ENCODE measurements at regions not wholly inside any gene's neighbourhood (a gene's known extent, or its start where the extent isn't known, plus 50 kb on each side); places are given as distances from the start of the nearest gene placed in this dataset.

GRCh38 chr2:173656086-173656485, 301.4 kb downstream of the CDCA7 start:
- Histone ChIP-seq H3K4me1 (no peaks in the 10 kb centered on the region), H3K27me3 (no peaks in the 10 kb centered on the region), H3K9ac (ENCODE audit: low read depth in 2 of 2, low read length in 2 of 2) (no peak overlapping the region), H3K36me3 (no peaks in the 10 kb centered on the region), H3K9me3 (no peaks in the 10 kb centered on the region), H3K4me3 (no peak overlapping the region), H3K27ac (no peak overlapping the region)
- intact Hi-C loops (cut with DNase I) = no loop called here
- DNase-seq = no peak
- TF ChIP-seq, protein P1, sequence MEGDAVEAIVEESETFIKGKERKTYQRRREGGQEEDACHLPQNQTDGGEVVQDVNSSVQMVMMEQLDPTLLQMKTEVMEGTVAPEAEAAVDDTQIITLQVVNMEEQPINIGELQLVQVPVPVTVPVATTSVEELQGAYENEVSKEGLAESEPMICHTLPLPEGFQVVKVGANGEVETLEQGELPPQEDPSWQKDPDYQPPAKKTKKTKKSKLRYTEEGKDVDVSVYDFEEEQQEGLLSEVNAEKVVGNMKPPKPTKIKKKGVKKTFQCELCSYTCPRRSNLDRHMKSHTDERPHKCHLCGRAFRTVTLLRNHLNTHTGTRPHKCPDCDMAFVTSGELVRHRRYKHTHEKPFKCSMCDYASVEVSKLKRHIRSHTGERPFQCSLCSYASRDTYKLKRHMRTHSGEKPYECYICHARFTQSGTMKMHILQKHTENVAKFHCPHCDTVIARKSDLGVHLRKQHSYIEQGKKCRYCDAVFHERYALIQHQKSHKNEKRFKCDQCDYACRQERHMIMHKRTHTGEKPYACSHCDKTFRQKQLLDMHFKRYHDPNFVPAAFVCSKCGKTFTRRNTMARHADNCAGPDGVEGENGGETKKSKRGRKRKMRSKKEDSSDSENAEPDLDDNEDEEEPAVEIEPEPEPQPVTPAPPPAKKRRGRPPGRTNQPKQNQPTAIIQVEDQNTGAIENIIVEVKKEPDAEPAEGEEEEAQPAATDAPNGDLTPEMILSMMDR (IDR thresholded peaks at IDR 0.05) = no peak

GRCh38 chr2:173657996-173658717, 303.5 kb downstream of the CDCA7 start:
- H3K27ac ChIP-seq = no peak overlapping the region
- H3K9me3 ChIP-seq = no peaks in the 10 kb centered on the region
- no peaks in the 10 kb centered on the region for H3K4me1 ChIP-seq
- no peak for DNase-seq
- no peaks in the 10 kb centered on the region for H3K27me3 ChIP-seq
- H3K9ac ChIP-seq (ENCODE audit: low read depth in 2 of 2, low read length in 2 of 2) = no peak overlapping the region
- TF ChIP-seq, protein P1 (IDR thresholded peaks at IDR 0.05) = no peak
- intact Hi-C loops (cut with DNase I) = no loop called here
- no peak overlapping the region for H3K4me3 ChIP-seq
- H3K36me3 ChIP-seq = no peaks in the 10 kb centered on the region

GRCh38 chr2:173658946-173659371, 304.3 kb downstream of the CDCA7 start:
- no peak for DNase-seq
- no peak overlapping the region for H3K9ac ChIP-seq (ENCODE audit: low read depth in 2 of 2, low read length in 2 of 2)

DNA sequence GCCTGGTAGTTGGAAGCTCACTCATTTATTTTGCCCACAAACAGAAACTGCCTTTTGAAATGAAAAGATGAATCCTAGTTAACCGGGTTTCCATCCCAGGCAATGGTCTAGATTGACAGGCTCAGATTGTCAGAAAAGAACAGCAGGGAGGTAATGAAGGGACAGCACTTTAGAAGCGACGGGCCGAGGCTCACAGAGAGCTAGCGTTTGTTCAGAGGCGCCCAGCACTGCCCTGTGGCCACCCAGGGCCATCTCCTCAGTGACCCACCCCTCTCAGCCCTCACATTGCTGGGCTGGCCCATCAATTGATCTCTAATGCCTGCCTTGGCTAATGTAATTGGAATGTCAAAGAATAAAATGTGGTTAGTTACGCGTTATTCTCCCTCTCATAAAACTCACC, 304.8 kb downstream of the CDCA7 start:
- no peak for DNase-seq
- no peaks in the 10 kb centered on the region for H3K36me3 ChIP-seq
- H3K4me1 ChIP-seq = no peaks in the 10 kb centered on the region
- no peak overlapping the region for H3K9ac ChIP-seq (ENCODE audit: low read depth in 2 of 2, low read length in 2 of 2)
- H3K27me3 ChIP-seq = no peaks in the 10 kb centered on the region
- intact Hi-C loops (cut with DNase I) = no loop called here
- H3K27ac ChIP-seq = no peak overlapping the region
- no peak overlapping the region for H3K4me3 ChIP-seq
- TF ChIP-seq, protein P1 (IDR thresholded peaks at IDR 0.05) = no peak
- H3K9me3 ChIP-seq = no peaks in the 10 kb centered on the region

More at GRCh38 chr2:173658946-173659371, 304.3 kb downstream of the CDCA7 start:
- Histone ChIP-seq H3K27me3 (no peaks in the 10 kb centered on the region), H3K27ac (no peak overlapping the region), H3K4me3 (no peak overlapping the region), H3K36me3 (no peaks in the 10 kb centered on the region), H3K9me3 (no peaks in the 10 kb centered on the region), H3K4me1 (no peaks in the 10 kb centered on the region)
- intact Hi-C loops (cut with DNase I) = no loop called here
- TF ChIP-seq, protein P1 (IDR thresholded peaks at IDR 0.05) = no peak

- H3K4me3 ChIP-seq = no peak overlapping the region
- DNase-seq = no peak
- H3K9me3 ChIP-seq = no peaks in the 10 kb centered on the region
- H3K27ac ChIP-seq = no peak overlapping the region
- intact Hi-C loops (cut with DNase I) = no loop called here
- no peak overlapping the region for H3K9ac ChIP-seq (ENCODE audit: low read depth in 2 of 2, low read length in 2 of 2)
- H3K36me3 ChIP-seq = no peaks in the 10 kb centered on the region
- no peaks in the 10 kb centered on the region for H3K27me3 ChIP-seq
- TF ChIP-seq, protein P1 (IDR thresholded peaks at IDR 0.05) = no peak
- H3K4me1 ChIP-seq = no peaks in the 10 kb centered on the region
Measured at GRCh38 chr2:173661586-173661985, 303.6 kb downstream of the SP3 start.

Measured in colonic mucosa (tissue), 4 donors.